ENCODE measurements at regions not wholly inside any gene's neighbourhood (a gene's known extent, or its start where the extent isn't known, plus 50 kb on each side); places are given as distances from the start of the nearest gene placed in this dataset.
"Not testable (repeated sequence)": the region's sequence is repeated elsewhere in the genome, so short reads cannot be mapped to it uniquely, and the experiment has no call there.

GRCh38 chr2:142745691-142746090 lies 131.8 kb upstream of the KYNU start:
- H3K9me3 Mint-ChIP-seq = no peaks in the 10 kb centered on the region
- no peak for DNase-seq (ENCODE audit: low spot score)
- no peaks in the 10 kb centered on the region for H3K36me3 Mint-ChIP-seq
- ATAC-seq = no peak
- H3K4me3 Mint-ChIP-seq = no peak overlapping the region
- no peaks in the 10 kb centered on the region for H3K27me3 Mint-ChIP-seq
- no peak overlapping the region for H3K27ac Mint-ChIP-seq
- no peaks in the 10 kb centered on the region for H3K4me1 Mint-ChIP-seq (ENCODE audit: low read depth in 2 of 2)

DNA sequence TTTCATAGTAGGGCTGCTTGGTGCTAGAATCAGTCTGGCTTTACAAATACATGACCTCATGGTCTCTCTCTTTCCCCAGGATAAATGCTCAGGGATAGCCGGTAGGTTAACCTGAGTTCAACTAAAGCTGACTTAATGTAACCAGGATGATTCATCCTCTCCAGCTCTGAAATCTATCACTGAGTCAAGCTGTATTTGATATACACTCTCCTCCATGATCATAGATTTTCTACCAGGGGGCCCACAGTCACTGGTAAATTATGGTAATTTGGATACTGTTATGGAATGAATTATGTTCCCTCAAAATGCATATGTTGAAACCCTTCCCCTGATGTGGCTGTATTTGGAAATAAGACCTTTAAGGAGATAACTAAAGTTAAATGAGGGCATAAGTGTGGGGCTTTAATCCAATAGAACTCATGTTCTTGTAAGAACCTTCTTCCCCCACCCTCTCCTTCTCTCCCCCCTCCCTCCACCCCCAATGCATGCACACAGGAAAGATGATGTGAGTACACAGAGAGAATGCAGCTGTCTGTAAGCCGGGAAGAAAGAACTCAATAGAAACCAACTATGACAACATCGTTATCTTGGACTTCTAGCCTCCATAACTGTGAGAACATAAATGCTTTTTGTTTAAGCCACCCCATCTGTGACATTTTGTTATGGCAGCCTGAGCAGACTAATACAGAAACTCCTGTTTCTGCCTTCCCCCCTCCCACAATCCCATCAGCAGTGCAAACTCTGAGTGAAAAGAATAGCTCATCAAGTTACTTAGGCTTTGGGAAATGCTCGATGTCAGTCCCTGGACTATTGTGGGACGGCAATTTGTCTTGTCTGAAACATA lies 134.9 kb upstream of the KYNU start:
- Mint-ChIP-seq H3K4me1 (ENCODE audit: low read depth in 2 of 2) (no peaks in the 10 kb centered on the region), H3K9me3 (no peaks in the 10 kb centered on the region), H3K4me3 (no peak overlapping the region), H3K36me3 (no peaks in the 10 kb centered on the region), H3K27me3 (no peaks in the 10 kb centered on the region), H3K27ac (no peak overlapping the region)
- no peak for DNase-seq (ENCODE audit: low spot score)
- no peak for ATAC-seq

GRCh38 chr2:142741764-142742269 lies 135.6 kb upstream of the KYNU start:
- Mint-ChIP-seq H3K27me3 (no peaks in the 10 kb centered on the region), H3K9me3 (no peaks in the 10 kb centered on the region), H3K4me1 (ENCODE audit: low read depth in 2 of 2) (no peaks in the 10 kb centered on the region), H3K36me3 (no peaks in the 10 kb centered on the region), H3K4me3 (no peak overlapping the region), H3K27ac (no peak overlapping the region)
- no peak for DNase-seq (ENCODE audit: low spot score)
- ATAC-seq = no peak

GRCh38 chr2:142734770-142735169 lies 142.7 kb upstream of the KYNU start:
- H3K36me3 Mint-ChIP-seq = no peaks in the 10 kb centered on the region
- DNase-seq (ENCODE audit: low spot score) (no peak), ATAC-seq (no peak)
- H3K27me3 Mint-ChIP-seq = no peaks in the 10 kb centered on the region
- H3K9me3 Mint-ChIP-seq = peaks cover 3% of the 10 kb centered on the region
- H3K27ac Mint-ChIP-seq = no peak overlapping the region
- no peaks in the 10 kb centered on the region for H3K4me1 Mint-ChIP-seq (ENCODE audit: low read depth in 2 of 2)
- H3K4me3 Mint-ChIP-seq = no peak overlapping the region

GRCh38 chr2:142734231-142734630 lies 143.2 kb upstream of the KYNU start:
- H3K4me1 Mint-ChIP-seq (ENCODE audit: low read depth in 2 of 2) = no peaks in the 10 kb centered on the region
- DNase-seq (ENCODE audit: low spot score) = no peak
- H3K4me3 Mint-ChIP-seq = no peak overlapping the region
- peaks cover 4% of the 10 kb centered on the region for H3K9me3 Mint-ChIP-seq
- peaks cover 1% of the 10 kb centered on the region for H3K36me3 Mint-ChIP-seq
- H3K27me3 Mint-ChIP-seq = no peaks in the 10 kb centered on the region
- no peak for ATAC-seq
- no peak overlapping the region for H3K27ac Mint-ChIP-seq

GRCh38 chr2:142729814-142730213 lies 147.7 kb upstream of the KYNU start:
- peaks cover 12% of the 10 kb centered on the region for H3K9me3 Mint-ChIP-seq
- H3K27me3 Mint-ChIP-seq; H3K27ac Mint-ChIP-seq; DNase-seq (ENCODE audit: low spot score); H3K36me3 Mint-ChIP-seq; H3K4me1 Mint-ChIP-seq (ENCODE audit: low read depth in 2 of 2); ATAC-seq; H3K4me3 Mint-ChIP-seq: not testable (repeated sequence)

DNA sequence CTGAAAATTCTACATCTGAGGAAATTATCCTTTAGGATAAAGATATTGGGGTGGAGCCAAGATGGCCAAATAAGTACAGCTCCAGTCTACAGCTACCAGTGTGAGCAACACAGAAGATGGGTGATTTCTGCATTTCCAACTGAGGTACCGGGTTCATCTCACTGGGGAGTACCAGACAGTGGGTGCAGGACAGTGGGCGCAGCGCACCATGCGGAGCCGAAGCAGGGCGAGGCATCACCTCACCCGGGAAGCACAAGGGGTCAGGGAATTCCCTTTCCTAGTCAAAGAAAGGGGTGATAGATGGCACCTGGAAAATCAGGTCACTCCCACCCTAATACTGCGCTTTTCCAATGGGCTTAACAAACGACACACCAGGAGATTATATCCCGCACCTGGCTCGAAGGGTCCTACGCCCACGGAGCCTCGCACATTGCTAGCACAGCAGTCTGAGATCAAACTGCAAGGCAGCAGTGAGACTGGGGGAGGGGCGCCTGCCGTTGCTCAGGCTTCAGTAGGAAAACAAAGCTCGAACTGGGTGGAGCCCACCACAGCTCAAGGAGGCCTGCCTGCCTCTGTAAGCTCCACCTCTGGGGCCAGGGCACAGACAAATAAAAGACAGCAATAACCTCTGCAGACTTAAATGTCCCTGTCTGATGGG lies 149.5 kb upstream of the KYNU start:
- not testable (repeated sequence) for ATAC-seq; H3K4me1 Mint-ChIP-seq (ENCODE audit: low read depth in 2 of 2); H3K36me3 Mint-ChIP-seq

DNA sequence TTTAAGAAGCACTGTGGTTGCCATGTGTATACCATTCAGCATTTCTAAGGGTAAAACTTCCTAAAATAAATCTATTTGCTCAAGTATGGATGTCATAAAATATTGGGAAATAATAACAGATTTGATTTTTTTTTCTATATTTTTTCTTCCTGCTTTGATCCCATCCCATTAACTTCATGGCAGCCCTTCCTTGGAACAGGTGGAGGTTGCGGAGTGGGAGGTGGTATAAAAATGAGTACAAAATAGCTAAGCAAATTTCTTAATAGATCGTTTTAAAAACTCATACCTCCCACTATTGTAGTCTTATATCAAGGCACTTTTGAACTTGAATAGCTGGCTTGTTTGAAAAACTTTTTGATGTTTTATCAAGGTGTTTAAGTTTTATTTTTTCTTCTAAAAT lies 152.1 kb upstream of the KYNU start:
- peaks cover 6% of the 10 kb centered on the region for H3K36me3 Mint-ChIP-seq
- no peaks in the 10 kb centered on the region for H3K27me3 Mint-ChIP-seq
- no peak overlapping the region for H3K27ac Mint-ChIP-seq
- DNase-seq (ENCODE audit: low spot score) (no peak), ATAC-seq (no peak)
- no peak overlapping the region for H3K4me3 Mint-ChIP-seq
- no peaks in the 10 kb centered on the region for H3K4me1 Mint-ChIP-seq (ENCODE audit: low read depth in 2 of 2)
- peaks cover 12% of the 10 kb centered on the region for H3K9me3 Mint-ChIP-seq

More for the DNA sequence above, 149.5 kb upstream of the KYNU start:
- not testable (repeated sequence) for H3K27me3 Mint-ChIP-seq; H3K4me3 Mint-ChIP-seq; DNase-seq (ENCODE audit: low spot score); H3K27ac Mint-ChIP-seq; H3K9me3 Mint-ChIP-seq

GRCh38 chr2:142724713-142725349 lies 152.6 kb upstream of the KYNU start:
- Mint-ChIP-seq H3K27ac (no peak overlapping the region), H3K36me3 (peaks cover 6% of the 10 kb centered on the region), H3K4me3 (no peak overlapping the region), H3K27me3 (no peaks in the 10 kb centered on the region), H3K9me3 (peaks cover 12% of the 10 kb centered on the region), H3K4me1 (ENCODE audit: low read depth in 2 of 2) (no peaks in the 10 kb centered on the region)
- ATAC-seq (no peak), DNase-seq (ENCODE audit: low spot score) (no peak)

DNA sequence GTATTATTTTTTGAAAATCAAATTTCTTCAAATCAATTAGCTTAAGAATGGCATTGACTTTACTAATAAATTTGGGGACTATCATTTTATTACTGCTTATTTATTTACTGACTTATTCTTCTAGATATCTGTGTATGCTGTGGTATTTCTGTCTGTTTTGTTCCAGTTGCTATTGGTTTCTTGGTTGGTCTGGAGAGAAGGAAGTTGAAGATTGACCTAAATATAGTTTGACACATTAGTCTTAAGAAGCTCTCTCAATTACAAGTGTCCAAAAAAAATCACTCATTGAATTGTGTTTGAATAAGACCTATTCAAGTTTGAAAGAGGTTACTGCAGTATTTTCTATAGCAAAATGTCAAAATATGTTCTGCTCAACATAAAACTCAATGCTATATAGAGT lies 153.3 kb upstream of the KYNU start:
- peaks cover 10% of the 10 kb centered on the region for H3K9me3 Mint-ChIP-seq

GRCh38 chr2:142723236-142723635 lies 154.2 kb upstream of the KYNU start:
- DNase-seq (ENCODE audit: low spot score) = no peak

More for the DNA sequence above, 153.3 kb upstream of the KYNU start:
- Mint-ChIP-seq H3K36me3 (peaks cover 5% of the 10 kb centered on the region), H3K4me3 (no peak overlapping the region), H3K4me1 (ENCODE audit: low read depth in 2 of 2) (no peaks in the 10 kb centered on the region), H3K27me3 (no peaks in the 10 kb centered on the region), H3K27ac (no peak overlapping the region)
- no peak for ATAC-seq
- no peak for DNase-seq (ENCODE audit: low spot score)

DNA sequence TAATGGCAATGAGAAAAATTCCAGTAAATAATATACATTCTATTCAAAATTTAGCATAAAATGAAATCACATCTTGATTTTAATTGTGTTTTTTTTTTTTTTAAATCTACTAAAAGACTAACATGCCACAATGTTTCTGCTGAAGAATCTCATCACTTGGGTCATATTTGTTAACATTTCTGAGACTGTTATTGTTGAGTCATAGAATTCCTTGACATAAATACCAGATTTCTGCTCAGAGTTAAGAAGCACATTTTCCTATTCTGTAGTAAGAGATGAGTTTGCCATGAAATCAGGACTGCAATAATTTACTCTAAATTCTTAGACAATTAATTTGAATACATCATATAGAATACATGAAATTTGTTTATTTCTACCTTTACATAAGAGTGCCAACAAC lies 154.9 kb upstream of the KYNU start:
- Mint-ChIP-seq H3K4me3 (no peak overlapping the region), H3K27me3 (no peaks in the 10 kb centered on the region), H3K36me3 (no peaks in the 10 kb centered on the region), H3K4me1 (ENCODE audit: low read depth in 2 of 2) (no peaks in the 10 kb centered on the region), H3K9me3 (peaks cover 6% of the 10 kb centered on the region), H3K27ac (no peak overlapping the region)
- DNase-seq (ENCODE audit: low spot score) (no peak), ATAC-seq (no peak)

More at GRCh38 chr2:142723236-142723635, 154.2 kb upstream of the KYNU start:
- no peaks in the 10 kb centered on the region for H3K27me3 Mint-ChIP-seq
- H3K36me3 Mint-ChIP-seq = no peaks in the 10 kb centered on the region
- H3K4me3 Mint-ChIP-seq = no peak overlapping the region
- H3K9me3 Mint-ChIP-seq = peaks cover 6% of the 10 kb centered on the region
- ATAC-seq = no peak
- no peaks in the 10 kb centered on the region for H3K4me1 Mint-ChIP-seq (ENCODE audit: low read depth in 2 of 2)
- H3K27ac Mint-ChIP-seq = no peak overlapping the region

GRCh38 chr2:142722086-142722485 lies 155.4 kb upstream of the KYNU start:
- Mint-ChIP-seq H3K27me3 (no peaks in the 10 kb centered on the region), H3K9me3 (peaks cover 6% of the 10 kb centered on the region), H3K36me3 (no peaks in the 10 kb centered on the region), H3K27ac (no peak overlapping the region), H3K4me1 (ENCODE audit: low read depth in 2 of 2) (no peaks in the 10 kb centered on the region), H3K4me3 (no peak overlapping the region)
- ATAC-seq (no peak), DNase-seq (ENCODE audit: low spot score) (no peak)

- H3K27me3 Mint-ChIP-seq = no peaks in the 10 kb centered on the region
These were observed 156.4 kb upstream of the KYNU start for GRCh38 chr2:142721015-142721414.

More at GRCh38 chr2:142721015-142721414, 156.4 kb upstream of the KYNU start:
- DNase-seq (ENCODE audit: low spot score) (no peak), ATAC-seq (no peak)
- Mint-ChIP-seq H3K4me1 (ENCODE audit: low read depth in 2 of 2) (no peaks in the 10 kb centered on the region), H3K27ac (no peak overlapping the region), H3K4me3 (no peak overlapping the region), H3K36me3 (no peaks in the 10 kb centered on the region), H3K9me3 (peaks cover 3% of the 10 kb centered on the region)
